ENCODE measurements at regions not wholly inside any gene's neighbourhood (a gene's known extent, or its start where the extent isn't known, plus 50 kb on each side); places are given as distances from the start of the nearest gene placed in this dataset.
"Not testable (repeated sequence)": the region's sequence is repeated elsewhere in the genome, so short reads cannot be mapped to it uniquely, and the experiment has no call there.

- Histone ChIP-seq H3K4me1 (no peaks in the 10 kb centered on the region), H3K27ac (no peak overlapping the region), H3K9me3 (no peaks in the 10 kb centered on the region), H3K4me3 (no peak overlapping the region), H3K36me3 (no peaks in the 10 kb centered on the region), H3K27me3 (no peaks in the 10 kb centered on the region)
- TF ChIP-seq, protein P1, sequence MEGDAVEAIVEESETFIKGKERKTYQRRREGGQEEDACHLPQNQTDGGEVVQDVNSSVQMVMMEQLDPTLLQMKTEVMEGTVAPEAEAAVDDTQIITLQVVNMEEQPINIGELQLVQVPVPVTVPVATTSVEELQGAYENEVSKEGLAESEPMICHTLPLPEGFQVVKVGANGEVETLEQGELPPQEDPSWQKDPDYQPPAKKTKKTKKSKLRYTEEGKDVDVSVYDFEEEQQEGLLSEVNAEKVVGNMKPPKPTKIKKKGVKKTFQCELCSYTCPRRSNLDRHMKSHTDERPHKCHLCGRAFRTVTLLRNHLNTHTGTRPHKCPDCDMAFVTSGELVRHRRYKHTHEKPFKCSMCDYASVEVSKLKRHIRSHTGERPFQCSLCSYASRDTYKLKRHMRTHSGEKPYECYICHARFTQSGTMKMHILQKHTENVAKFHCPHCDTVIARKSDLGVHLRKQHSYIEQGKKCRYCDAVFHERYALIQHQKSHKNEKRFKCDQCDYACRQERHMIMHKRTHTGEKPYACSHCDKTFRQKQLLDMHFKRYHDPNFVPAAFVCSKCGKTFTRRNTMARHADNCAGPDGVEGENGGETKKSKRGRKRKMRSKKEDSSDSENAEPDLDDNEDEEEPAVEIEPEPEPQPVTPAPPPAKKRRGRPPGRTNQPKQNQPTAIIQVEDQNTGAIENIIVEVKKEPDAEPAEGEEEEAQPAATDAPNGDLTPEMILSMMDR (IDR thresholded peaks at IDR 0.05): no peak
- no peak for TF ChIP-seq POLR2A (IDR thresholded peaks at IDR 0.05)
- no peak for TF ChIP-seq EP300 (IDR thresholded peaks at IDR 0.05)
- no peak for TF ChIP-seq POLR2AphosphoS5 (IDR thresholded peaks at IDR 0.05)
- no peak for DNase-seq
- intact Hi-C loops (cut with DNase I): no loop called here
Measured at GRCh38 chr2:56985609-56986008, 801.8 kb downstream of the CCDC85A start.

DNA sequence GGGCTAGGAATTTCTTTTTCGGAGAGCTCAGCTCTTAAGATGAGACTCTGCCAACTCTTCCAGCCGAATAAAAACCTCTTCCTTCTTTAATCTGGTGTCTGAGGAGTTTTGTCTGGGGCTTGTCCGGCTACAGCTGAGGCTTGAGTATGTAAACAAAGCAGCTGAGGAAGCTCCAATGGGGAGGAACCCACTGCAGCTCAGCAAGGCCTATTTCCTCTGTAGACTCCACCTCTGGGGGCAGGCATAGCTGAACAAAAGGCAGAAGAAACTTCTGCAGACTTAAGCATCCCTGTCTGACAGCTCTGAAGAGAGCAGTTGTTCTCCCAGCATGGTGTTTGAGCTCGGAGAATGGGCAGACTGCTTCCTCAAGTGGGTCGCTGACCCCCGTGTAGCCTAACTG is 838.7 kb downstream of the CCDC85A start:
- Histone ChIP-seq H3K27ac (no peak overlapping the region), H3K27me3 (no peaks in the 10 kb centered on the region), H3K36me3 (no peaks in the 10 kb centered on the region), H3K4me3 (no peak overlapping the region), H3K4me1 (no peaks in the 10 kb centered on the region), H3K9me3 (peaks cover 0 to 5% (median 2%) of the 10 kb centered on the region in 4 donors)
- TF ChIP-seq POLR2A (IDR thresholded peaks at IDR 0.05) (no peak), EP300 (IDR thresholded peaks at IDR 0.05) (no peak), POLR2AphosphoS5 (IDR thresholded peaks at IDR 0.05) (no peak)
- TF ChIP-seq, protein P1 (IDR thresholded peaks at IDR 0.05): no peak
- 73 to 80% methylated on average over 6 of the region's 6 CpGs for WGBS, 2 donors
- intact Hi-C loops (cut with DNase I): no loop called here
- DNase-seq: no peak

DNA sequence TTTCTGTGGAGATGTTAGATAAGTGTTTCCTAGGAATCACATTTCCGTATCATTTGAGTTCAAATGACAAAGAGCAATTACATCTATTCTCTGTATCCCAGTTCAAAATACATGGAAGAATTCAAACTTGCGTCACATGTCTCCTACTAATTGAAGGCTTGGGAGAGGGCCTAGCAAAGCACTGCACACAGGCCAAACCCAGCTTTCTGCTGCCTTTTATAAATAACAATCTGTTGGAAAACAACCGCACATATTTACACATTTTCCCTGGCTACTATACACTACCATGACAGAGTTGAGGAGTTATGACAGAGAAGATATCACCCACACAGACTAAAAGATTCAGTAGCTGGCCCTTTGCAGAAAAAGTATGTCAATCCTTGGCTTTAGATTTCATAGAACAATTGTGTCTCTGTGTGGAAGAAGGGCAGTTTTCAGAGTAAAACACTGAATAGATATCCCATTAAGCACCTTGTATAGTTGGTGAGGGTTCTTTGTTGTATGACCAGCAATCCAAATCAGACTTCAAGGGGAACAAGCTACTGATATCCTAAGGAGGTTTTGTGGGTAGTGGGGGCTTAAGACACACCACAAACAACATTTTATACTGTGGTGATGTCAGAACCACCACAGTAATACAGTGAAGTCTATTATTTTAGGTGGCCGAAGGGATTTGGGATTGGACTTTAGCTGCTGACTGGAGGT is 861.3 kb downstream of the CCDC85A start:
- Histone ChIP-seq H3K36me3 (no peaks in the 10 kb centered on the region), H3K4me1 (no peaks in the 10 kb centered on the region), H3K27ac (no peak overlapping the region), H3K27me3 (no peaks in the 10 kb centered on the region), H3K4me3 (no peak overlapping the region), H3K9me3 (peaks cover 0 to 4% (median 0%) of the 10 kb centered on the region in 4 donors)
- no peak for DNase-seq
- TF ChIP-seq, protein P1 (IDR thresholded peaks at IDR 0.05): no peak
- TF ChIP-seq EP300 (IDR thresholded peaks at IDR 0.05) (no peak), POLR2AphosphoS5 (IDR thresholded peaks at IDR 0.05) (no peak), POLR2A (IDR thresholded peaks at IDR 0.05) (no peak)
- WGBS, 2 donors: 87 to 90% methylated on average over 4 of the region's 4 CpGs
- intact Hi-C loops (cut with DNase I): no loop called here

GRCh38 chr2:57049273-57049672 is 865.5 kb downstream of the CCDC85A start:
- TF ChIP-seq EP300 (IDR thresholded peaks at IDR 0.05): no peak
- TF ChIP-seq, protein P1 (IDR thresholded peaks at IDR 0.05): no peak
- no peak for TF ChIP-seq POLR2A (IDR thresholded peaks at IDR 0.05)
- TF ChIP-seq POLR2AphosphoS5 (IDR thresholded peaks at IDR 0.05): no peak
- no peaks in the 10 kb centered on the region for H3K4me1 ChIP-seq
- intact Hi-C loops (cut with DNase I): no loop called here
- peaks cover 0 to 4% (median 0%) of the 10 kb centered on the region in 4 donors for H3K9me3 ChIP-seq
- no peak overlapping the region for H3K27ac ChIP-seq
- no peaks in the 10 kb centered on the region for H3K36me3 ChIP-seq
- H3K4me3 ChIP-seq: no peak overlapping the region
- 73 to 92% methylated on average over 3 of the region's 3 CpGs for WGBS, 2 donors
- no peaks in the 10 kb centered on the region for H3K27me3 ChIP-seq
- DNase-seq: no peak

- no peak for DNase-seq
- no peaks in the 10 kb centered on the region for H3K27me3 ChIP-seq
- H3K9me3 ChIP-seq: peaks cover 0 to 4% (median 0%) of the 10 kb centered on the region in 4 donors
- intact Hi-C loops (cut with DNase I): no loop called here
- no peaks in the 10 kb centered on the region for H3K4me1 ChIP-seq
- H3K4me3 ChIP-seq: no peak overlapping the region
- no peaks in the 10 kb centered on the region for H3K36me3 ChIP-seq
- TF ChIP-seq POLR2A (IDR thresholded peaks at IDR 0.05) (no peak), EP300 (IDR thresholded peaks at IDR 0.05) (no peak), POLR2AphosphoS5 (IDR thresholded peaks at IDR 0.05) (no peak)
- TF ChIP-seq, protein P1 (IDR thresholded peaks at IDR 0.05): no peak
- no peak overlapping the region for H3K27ac ChIP-seq
- 69 to 89% methylated on average over 3 of the region's 3 CpGs for WGBS, 2 donors
Measured at GRCh38 chr2:57050007-57050406, 866.2 kb downstream of the CCDC85A start.

DNA sequence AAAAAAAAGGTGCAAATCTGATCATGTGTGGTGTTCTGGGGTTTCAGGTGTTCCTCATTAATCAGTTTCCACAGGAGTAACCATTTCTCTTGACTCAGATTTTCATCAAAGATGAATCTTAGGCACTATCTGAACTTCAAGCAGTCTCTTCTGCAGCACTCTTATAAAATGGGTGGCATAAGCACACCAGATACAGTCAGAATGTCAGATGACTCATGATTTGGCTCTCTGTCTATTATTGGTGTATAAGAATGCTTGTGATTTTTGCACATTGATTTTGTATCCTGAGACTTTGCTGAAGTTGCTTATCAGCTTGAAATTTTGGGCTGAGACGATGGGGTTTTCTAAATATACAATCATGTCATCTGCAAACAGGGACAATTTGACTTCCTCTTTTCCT is 882.5 kb downstream of the CCDC85A start:
- intact Hi-C loops (cut with DNase I); H3K36me3 ChIP-seq; H3K4me3 ChIP-seq; H3K4me1 ChIP-seq; H3K27me3 ChIP-seq; H3K9me3 ChIP-seq; DNase-seq; H3K27ac ChIP-seq: not testable (repeated sequence)
- 78 to 85% methylated on average over 1 of the region's 1 CpG for WGBS, 2 donors
